ENCODE measurements at regions not wholly inside any gene's neighbourhood (a gene's known extent, or its start where the extent isn't known, plus 50 kb on each side); places are given as distances from the start of the nearest gene placed in this dataset.
"Not testable (repeated sequence)": the region's sequence is repeated elsewhere in the genome, so short reads cannot be mapped to it uniquely, and the experiment has no call there.

- DNase-seq: peak; percentile 92
These were observed 114.3 kb downstream of the GJA1 start for GRCh38 chr6:121549736-121550135.

GRCh38 chr6:121550491-121551010 is 115.1 kb downstream of the GJA1 start:
- no peak for DNase-seq

DNA sequence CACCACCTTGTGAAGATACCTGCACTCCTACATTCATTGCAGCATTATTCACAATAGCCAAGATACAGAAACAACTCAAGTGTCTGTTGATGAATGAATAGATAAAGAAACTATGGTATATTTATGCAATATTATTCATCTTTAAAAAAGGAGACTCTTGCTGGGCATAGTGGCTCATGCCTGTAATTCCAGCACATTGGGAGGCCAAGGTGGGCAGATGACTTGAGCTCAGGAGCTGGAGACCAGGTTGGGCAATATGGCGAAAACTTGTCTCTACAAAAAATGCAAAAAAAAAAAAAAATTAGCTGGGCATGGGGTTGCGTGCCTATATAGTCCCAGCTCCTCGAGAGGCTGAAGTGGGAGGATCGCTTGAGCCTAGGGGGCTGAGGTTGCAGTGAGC is 119.8 kb downstream of the GJA1 start:
- no peak for DNase-seq

GRCh38 chr6:121556149-121556548 is 120.7 kb downstream of the GJA1 start:
- not testable (repeated sequence) for DNase-seq

DNA sequence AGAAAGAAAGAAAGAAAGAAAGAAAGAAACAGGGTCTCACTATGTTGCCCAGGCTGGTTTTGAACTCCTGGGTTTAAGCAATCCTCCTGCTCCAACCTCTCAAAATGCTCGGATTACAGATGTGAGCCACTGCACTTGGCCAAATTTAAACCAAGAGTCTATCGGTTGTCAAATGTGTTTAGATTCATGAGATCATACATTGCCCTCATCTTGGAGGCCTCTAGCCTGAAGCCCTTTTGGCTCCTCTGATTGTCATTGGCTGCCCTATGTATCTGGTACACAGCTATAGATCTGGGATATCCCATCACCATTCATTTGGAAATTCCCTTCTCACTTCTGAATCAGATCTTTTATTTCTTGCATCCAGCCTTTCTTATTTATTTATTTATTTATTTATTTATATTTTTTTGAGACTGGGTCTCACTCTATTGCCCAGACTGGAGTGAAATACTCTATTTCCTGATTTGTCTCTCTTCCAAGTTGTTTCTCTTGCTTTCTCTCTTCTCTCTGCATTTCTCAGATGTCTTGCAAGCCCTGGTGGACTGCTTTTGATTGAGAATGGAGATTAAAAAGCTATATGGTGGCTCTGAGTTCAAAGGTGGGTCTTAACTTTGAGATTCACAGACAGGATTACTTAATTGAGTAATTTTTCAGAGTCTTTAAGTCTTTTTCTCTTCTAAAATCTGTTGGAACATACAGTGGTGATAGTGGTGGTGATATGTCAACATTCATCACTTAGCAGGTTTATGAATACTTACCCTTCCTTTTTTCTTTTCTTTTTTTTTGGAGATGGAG is 121.9 kb downstream of the GJA1 start:
- no peak for DNase-seq

DNA sequence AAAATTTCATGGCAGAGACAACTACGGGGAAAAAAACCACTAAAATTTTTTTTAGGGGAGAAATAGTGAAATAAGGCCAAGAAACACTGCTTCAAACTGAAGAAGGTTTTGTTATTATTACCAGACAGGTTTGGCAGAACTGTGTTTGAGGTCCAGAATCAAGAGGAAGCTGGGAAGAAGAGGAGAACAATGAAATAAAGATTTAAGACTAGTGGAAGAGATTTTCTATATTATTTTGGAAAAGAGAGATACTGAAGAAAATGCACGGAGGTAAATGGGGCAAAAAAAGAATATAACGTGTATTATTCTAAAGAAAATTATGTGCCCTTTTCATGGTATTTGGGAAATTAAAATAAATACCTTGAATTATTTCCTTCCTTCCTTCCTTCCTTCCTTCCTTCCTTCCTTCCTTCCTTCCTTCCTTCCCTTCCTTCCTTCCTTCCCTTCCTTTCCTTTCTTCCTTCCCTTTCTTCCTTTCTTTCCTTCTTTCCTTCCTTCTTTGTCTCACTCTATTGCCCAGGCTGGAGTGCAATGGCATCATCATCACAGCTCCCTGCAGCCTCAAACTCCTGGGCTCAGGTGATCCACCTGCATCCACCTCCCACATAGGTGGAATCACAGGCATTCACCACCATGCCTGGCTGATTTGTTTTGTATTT is 124.3 kb downstream of the GJA1 start:
- no peak for DNase-seq

- DNase-seq: no peak
These were observed 125.0 kb downstream of the GJA1 start for GRCh38 chr6:121560476-121560875.

GRCh38 chr6:121563286-121563685 is 127.8 kb downstream of the GJA1 start:
- DNase-seq: no peak

DNA sequence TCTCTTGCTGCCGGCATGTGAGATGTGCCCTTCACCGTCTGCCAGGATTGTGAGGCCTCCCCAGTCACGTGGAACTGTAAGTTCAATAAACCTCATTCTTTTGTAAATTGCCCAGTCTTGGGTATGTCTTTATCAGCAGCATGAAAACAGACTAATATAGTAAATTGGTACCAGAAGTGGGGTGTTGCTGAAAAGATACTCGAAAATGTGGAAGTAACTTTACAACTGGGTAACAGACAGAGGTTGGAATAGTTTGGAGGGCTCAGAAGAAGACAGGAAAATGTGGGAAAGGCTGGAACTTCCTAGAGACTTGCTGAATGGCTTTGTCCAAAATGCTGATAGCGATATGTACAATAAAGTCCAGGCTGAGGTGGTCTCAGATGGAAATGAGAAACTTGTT is 129.1 kb downstream of the GJA1 start:
- not testable (repeated sequence) for DNase-seq

- DNase-seq: no peak
These were observed 136.0 kb downstream of the GJA1 start for GRCh38 chr6:121571455-121571854.

GRCh38 chr6:121573481-121573880 is 138.0 kb downstream of the GJA1 start:
- no peak for DNase-seq

GRCh38 chr6:121578216-121578615 is 142.8 kb downstream of the GJA1 start:
- no peak for DNase-seq

GRCh38 chr6:121579478-121579877 is 144.0 kb downstream of the GJA1 start:
- DNase-seq: no peak

- DNase-seq: no peak
These were observed 145.9 kb downstream of the GJA1 start for GRCh38 chr6:121581327-121581726.

DNA sequence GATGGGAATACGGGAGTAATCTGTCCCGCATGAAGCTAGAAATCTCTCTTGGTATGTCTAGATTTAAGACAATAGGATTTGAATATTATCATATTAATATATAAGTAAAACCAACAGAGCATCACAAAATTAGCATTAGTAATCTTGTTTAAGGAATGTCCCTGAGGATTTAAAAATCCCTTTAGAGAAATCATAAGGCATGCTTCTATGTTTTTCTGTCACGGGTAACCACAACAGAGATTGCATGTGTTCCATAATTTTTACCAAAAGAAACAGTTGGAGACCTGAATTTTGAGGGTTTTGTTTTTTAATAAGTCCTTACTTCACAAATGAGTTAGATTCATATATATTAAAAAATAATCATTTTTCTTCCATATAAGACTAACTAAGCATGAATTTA is 146.8 kb downstream of the GJA1 start:
- DNase-seq: no peak

GRCh38 chr6:121584586-121585369 is 149.3 kb downstream of the GJA1 start:
- peak; percentile 7 for DNase-seq

DNA sequence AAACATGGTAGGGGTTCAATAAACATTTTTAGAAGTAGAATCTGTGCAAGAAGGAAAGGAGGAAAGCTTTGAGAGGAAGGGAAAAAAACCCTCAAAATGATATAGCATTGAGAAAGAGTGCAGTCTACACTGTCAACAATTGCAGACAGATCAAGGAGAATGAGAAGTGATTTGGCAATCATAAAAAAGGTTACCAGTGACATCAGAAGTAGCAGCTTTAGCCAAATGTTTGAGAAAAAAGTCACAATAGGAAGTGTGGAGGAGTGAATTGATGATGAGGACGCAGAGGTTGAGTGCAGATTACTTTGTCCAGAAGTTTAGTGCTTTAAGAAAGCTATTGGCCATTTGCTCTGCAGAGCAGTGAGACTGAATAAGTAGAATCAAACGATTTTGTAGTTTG is 155.0 kb downstream of the GJA1 start:
- DNase-seq: peak; percentile 33

DNA sequence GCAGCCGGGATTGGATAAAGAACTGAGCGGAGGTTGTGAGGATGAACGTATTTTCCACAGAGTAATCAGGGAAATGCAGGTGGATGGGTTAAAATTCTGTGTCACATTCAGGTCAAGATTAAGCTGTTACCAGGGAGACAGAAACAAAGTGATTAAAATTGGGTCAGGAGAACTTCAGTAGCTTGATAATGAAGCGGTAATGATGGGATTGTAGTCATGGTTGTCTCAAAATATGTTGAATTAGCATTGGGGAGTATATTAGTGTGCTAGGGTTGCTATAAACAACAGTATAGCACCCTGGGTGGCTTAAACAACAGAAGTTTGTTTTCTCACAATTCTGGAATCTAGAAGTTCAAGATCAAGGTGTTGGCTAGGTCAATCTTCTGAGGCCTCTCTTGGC is 155.5 kb downstream of the GJA1 start:
- no peak for DNase-seq

DNA sequence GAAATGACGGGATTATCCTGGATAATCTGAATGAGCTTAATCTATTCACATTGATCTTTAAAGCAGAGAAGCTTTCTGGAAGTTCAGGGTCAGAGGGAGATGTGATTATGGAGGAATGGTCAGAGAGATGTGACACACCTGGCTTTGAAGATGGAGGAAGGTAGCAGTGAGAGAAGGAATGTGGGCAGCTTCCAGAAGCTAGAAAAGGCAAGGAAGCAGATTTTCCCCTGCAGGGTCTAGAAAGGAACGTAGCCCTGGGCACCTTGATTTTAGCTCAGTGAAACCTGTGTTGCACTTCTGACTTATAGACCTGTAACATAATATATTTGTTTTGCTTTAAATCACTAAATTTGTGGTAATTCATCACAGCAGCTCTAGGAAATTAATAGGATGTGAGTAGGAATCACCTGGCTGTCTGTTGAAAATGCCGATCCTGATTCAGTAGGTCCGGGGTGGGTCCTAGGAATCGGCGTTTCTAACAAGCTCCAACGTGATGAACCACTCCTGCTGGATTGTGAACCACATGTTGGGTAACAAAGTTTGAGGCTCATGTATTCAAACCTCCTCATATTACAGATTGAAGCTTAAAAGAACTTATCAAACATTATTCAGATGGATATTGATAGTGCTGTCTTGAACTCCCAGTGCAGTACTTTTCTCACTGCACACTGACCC is 157.0 kb downstream of the GJA1 start:
- DNase-seq: no peak

DNA sequence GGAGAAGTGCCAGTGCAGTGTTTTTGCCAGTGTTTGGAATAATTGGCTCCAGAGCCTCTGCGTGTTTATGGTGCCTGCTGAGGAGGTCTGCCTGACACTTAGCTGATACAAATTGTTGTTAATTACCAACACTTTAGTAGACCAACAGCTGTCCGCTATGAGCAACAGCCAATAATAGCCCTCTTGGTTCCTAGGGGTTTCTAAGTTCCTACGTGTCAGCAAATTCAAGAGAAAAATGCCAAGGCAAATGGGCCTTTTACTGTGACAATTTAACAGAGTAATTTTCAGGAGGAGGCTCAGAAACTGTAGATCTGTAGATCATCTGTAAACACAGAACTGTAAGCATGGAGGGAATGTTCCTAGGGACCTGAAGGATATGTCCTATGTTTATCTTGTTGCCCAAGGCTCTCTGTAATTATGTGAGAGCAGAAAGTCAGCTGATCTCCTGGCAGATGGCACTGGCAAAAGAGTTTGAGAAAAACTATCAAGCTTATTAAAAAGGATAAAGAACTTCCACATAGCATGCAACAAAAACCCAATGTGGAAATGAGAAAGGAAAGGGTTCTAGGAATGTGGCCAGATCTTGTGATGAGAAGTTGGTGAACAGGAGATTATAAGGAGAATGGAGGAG is 157.7 kb downstream of the GJA1 start:
- DNase-seq: no peak

DNA sequence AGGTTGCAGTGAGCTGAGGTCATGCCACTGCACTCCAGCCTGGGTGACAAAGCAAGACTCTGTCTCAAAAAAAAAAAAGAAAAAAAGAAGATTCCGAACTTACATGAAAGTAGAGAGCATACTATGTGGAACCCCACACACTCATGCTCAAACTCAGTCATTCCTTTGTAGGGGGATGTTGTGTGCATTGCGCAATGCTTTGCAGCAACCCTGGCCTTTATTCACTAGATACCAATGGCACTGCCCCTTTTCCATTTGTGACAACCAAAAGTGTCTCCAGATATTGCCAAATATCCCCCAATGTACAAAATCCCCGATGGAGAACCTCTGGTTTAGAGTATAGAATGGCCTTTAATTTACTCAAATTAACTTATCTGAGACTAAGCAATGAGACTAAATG is 158.6 kb downstream of the GJA1 start:
- DNase-seq: no peak

- no peak for DNase-seq
These were observed 160.2 kb downstream of the GJA1 start for GRCh38 chr6:121595646-121596045.

All from HCEC 1CT (cell line).